Endothelial cell of umbilical vein (primary cell): ENCODE measurements at regions not wholly inside any gene's neighbourhood (a gene's known extent, or its start where the extent isn't known, plus 50 kb on each side); places are given as distances from the start of the nearest gene placed in this dataset.

ENCODE experiments used
- CTCF ChIP-seq, 2 donors: IDR thresholded peaks; 1 replicate in 1 of 2; 2 replicates in 1 of 2; pipeline ENCODE4 v1.5.1; 2011; ENCODE audit warnings: low read length in 2 of 2, mild to moderate bottlenecking in 2 of 2, moderate library complexity in 2 of 2, control low read depth in 1 of 2, inconsistent platforms in 1 of 2, low read depth in 1 of 2; ENCODE audit not compliant: insufficient read depth in 1 of 2; ENCODE audit errors: extremely low read depth in 1 of 2
- POLR2A ChIP-seq: IDR thresholded peaks from 2 replicates; pipeline ENCODE4 v1.6.1; 2012; ENCODE audit warnings: low read depth, mild to moderate bottlenecking, control low read depth, low read length

GRCh38 chr21:32172106-32172505 is 106.7 kb downstream of the MIS18A start:
- TF ChIP-seq CTCF (IDR thresholded peaks at IDR 0.05; ENCODE audit: extremely low read depth in 1 of 2, insufficient read depth in 1 of 2, low read depth in 1 of 2, low read length in 2 of 2) (no peak), POLR2A (no peak)
